Gastrocnemius medialis (tissue), 4 donors: ENCODE measurements at regions not wholly inside any gene's neighbourhood (a gene's known extent, or its start where the extent isn't known, plus 50 kb on each side); places are given as distances from the start of the nearest gene placed in this dataset.
"Not testable (repeated sequence)": the region's sequence is repeated elsewhere in the genome, so short reads cannot be mapped to it uniquely, and the experiment has no call there.

Experiments used
- ATAC-seq, 2 donors: fragments of 150-250 bp; one replicate each; pipeline ENCODE4 v1.9.1; 2016
- DNase-seq, 2 donors: peaks; one replicate each; pipeline ENCODE4 v3.0.0-alpha.2; 2019
- H3K27ac ChIP-seq, 4 donors: fragments of 200-600 bp; sonication (generic); 1 replicate in 1 of 4; 2 replicates in 3 of 4; pipeline ENCODE4 v1.5.1; 2016 to 2018; ENCODE audit warnings: mild to moderate bottlenecking in 2 of 4, moderate library complexity in 1 of 4
- H3K27me3 ChIP-seq, 3 donors: fragments of 200-600 bp; sonication (generic) in 2 of 3; 1 replicate in 1 of 3; 2 replicates in 2 of 3; pipeline versions ENCODE4 v1.5.1 to v1.6.0; 2016 to 2019; ENCODE audit warnings: mild to moderate bottlenecking in 1 of 3, moderate library complexity in 1 of 3
- H3K36me3 ChIP-seq, 2 donors: fragments of 200-600 bp; sonication (generic) in 1 of 2; one replicate each; pipeline ENCODE4 v1.5.1; 2017 to 2018
- H3K4me1 ChIP-seq, 2 donors: fragments of 200-600 bp; sonication (generic) in 1 of 2; one replicate each; pipeline ENCODE4 v1.5.1; 2016 to 2017; ENCODE audit warnings: mild to moderate bottlenecking in 2 of 2
- H3K4me3 ChIP-seq, 4 donors: fragments of 200-600 bp; sonication (generic) in 3 of 4; 1 replicate in 1 of 4; 2 replicates in 3 of 4; pipeline ENCODE4 v1.5.1; 2016 to 2019; ENCODE audit warnings: mild to moderate bottlenecking in 2 of 4
- H3K9me3 ChIP-seq, 3 donors: fragments of 200-600 bp; sonication (generic) in 2 of 3; 1 replicate in 1 of 3; 2 replicates in 2 of 3; pipeline ENCODE4 v1.5.1; 2016 to 2019
- POLR2A ChIP-seq, 2 donors: fragments of 450-650 bp; IDR thresholded peaks; one replicate each; pipeline ENCODE4 v1.6.1; 2017; ENCODE audit warnings: antibody characterized with exemption in 2 of 2, mild to moderate bottlenecking in 2 of 2, moderate library complexity in 2 of 2
- in situ Hi-C, 4 donors: fragments of 200-750 bp; cut with MboI; loops; one replicate each; pipeline versions ENCODE4 v1.15.0 to v1.8.0; 2017; ENCODE audit warnings: low sequenced_read_pairs in 4 of 4
- intact Hi-C: fragments of 100-400 bp; cut with DNase I; formaldehyde crosslinking; loops from one replicate; pipeline ENCODE4 v1.15.1; 2023; ENCODE audit warnings: low total_unique reads
- TF ChIP-seq, protein P1 (sequence below), 5 experiments: fragments of 450-650 bp in 3 of 5; fragments of 200-600 bp in 2 of 5; sonication (generic) in 2 of 5; IDR thresholded peaks in 4 of 5; conservative IDR thresholded peaks in 1 of 5; 1 replicate in 4 of 5; 2 replicates in 1 of 5; pipeline ENCODE4 v1.5.1; 2016 to 2019; ENCODE audit warnings: antibody characterized with exemption in 5 of 5, mild to moderate bottlenecking in 3 of 5, moderate library complexity in 3 of 5

DNA sequence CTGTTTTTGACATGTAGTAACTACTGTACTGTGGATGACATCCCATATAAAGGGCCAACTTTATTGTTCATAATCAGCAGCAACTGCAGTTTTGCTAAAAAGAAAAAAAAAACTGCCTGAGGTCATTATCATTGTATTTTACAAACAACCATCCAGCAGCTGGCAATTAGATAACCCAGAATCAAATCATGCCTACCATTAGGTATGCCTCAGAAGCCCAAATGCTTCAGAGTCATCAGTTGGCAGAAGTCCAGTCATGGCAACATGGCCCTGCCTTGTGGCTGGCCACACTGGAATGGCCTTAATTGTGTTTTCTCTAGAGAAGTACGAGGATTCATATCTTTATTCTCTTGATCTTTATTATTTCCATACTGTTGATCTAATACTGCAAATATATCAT, 462.4 kb upstream of the NRSN1 start:
- Histone ChIP-seq H3K36me3 (no peaks in the 10 kb centered on the region), H3K9me3 (no peaks in the 10 kb centered on the region), H3K27ac (no peak overlapping the region), H3K4me3 (no peak overlapping the region), H3K27me3 (no peaks in the 10 kb centered on the region), H3K4me1 (no peaks in the 10 kb centered on the region)
- no peak for TF ChIP-seq POLR2A (IDR thresholded peaks at IDR 0.05)
- TF ChIP-seq, protein P1, sequence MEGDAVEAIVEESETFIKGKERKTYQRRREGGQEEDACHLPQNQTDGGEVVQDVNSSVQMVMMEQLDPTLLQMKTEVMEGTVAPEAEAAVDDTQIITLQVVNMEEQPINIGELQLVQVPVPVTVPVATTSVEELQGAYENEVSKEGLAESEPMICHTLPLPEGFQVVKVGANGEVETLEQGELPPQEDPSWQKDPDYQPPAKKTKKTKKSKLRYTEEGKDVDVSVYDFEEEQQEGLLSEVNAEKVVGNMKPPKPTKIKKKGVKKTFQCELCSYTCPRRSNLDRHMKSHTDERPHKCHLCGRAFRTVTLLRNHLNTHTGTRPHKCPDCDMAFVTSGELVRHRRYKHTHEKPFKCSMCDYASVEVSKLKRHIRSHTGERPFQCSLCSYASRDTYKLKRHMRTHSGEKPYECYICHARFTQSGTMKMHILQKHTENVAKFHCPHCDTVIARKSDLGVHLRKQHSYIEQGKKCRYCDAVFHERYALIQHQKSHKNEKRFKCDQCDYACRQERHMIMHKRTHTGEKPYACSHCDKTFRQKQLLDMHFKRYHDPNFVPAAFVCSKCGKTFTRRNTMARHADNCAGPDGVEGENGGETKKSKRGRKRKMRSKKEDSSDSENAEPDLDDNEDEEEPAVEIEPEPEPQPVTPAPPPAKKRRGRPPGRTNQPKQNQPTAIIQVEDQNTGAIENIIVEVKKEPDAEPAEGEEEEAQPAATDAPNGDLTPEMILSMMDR (IDR thresholded peaks at IDR 0.05 in 4 of 5, conservative IDR thresholded peaks at IDR 0.05 in 1 of 5): no peak
- DNase-seq: no peak
- in situ Hi-C loops (no loop called here), intact Hi-C loops (no loop called here)
- ATAC-seq: no peak

DNA sequence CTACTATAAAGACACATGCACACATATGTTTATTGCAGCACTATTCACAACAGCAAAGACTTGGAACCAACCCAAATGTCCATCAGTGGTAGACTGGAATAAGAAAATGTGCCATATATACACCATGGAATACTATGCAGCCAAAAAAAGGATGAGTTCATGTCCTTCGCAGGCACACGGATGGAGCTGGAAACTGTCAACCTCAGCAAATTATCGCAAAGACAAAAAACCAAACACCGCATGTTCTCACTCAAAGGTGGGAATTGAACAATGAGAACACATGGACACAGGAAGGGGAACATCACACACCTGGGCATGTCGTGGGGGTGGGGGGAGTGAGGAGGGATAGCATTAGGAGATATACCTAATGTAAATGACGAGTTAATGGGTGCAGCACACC, 460.1 kb upstream of the NRSN1 start:
- H3K27ac ChIP-seq, ATAC-seq, in situ Hi-C loops, H3K27me3 ChIP-seq, H3K9me3 ChIP-seq, intact Hi-C loops, H3K4me3 ChIP-seq, H3K36me3 ChIP-seq, H3K4me1 ChIP-seq, DNase-seq: not testable (repeated sequence)

DNA sequence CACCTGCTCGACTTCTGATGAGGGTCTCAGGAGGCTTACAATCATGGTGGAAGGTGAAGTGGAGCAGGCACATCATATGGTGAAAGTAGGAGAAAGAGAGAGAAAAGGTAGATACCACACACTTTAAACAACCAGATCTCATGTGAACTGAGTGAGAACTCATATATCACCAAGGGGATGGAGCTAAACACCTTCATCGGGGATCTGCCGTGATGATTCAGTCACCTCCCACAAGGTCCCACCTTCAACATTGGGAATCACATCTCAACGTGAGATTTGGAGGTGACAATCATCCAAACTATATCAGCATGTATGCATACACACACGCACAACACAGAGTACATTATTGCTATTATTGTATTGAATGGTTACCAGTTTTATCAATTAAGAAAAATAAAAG, 453.3 kb upstream of the NRSN1 start:
- Histone ChIP-seq H3K27ac (no peak overlapping the region), H3K9me3 (peaks cover 0 to 5% (median 0%) of the 10 kb centered on the region in 3 donors), H3K36me3 (no peaks in the 10 kb centered on the region), H3K27me3 (no peaks in the 10 kb centered on the region), H3K4me1 (no peaks in the 10 kb centered on the region), H3K4me3 (no peak overlapping the region)
- TF ChIP-seq, protein P1 (IDR thresholded peaks at IDR 0.05 in 4 of 5, conservative IDR thresholded peaks at IDR 0.05 in 1 of 5): no peak
- no peak for TF ChIP-seq POLR2A (IDR thresholded peaks at IDR 0.05)
- in situ Hi-C loops: no loop called here
- DNase-seq: no peak
- intact Hi-C loops: no loop called here
- no peak for ATAC-seq

DNA sequence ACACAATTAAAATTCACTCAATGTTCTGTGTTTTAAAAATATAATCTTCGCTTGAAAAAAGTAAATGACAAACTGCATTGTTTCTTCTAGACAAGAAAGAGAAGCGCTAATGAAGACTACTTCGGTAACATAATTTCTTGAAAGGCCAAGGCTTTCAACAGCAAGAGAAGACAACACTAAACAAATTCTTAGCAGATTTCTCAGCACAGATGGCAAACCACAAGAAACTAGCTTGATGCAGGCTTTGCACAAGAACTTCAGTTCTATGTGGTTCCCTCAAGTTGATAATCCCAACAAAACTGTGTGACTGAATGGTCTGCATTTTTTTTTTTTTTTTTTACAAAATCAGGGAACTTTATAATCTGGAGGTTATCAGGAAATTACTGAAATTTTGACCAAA, 447.4 kb upstream of the NRSN1 start:
- Histone ChIP-seq H3K4me3 (no peak overlapping the region), H3K4me1 (no peaks in the 10 kb centered on the region), H3K36me3 (no peaks in the 10 kb centered on the region), H3K27me3 (no peaks in the 10 kb centered on the region), H3K27ac (no peak overlapping the region), H3K9me3 (peaks cover 0 to 5% (median 0%) of the 10 kb centered on the region in 3 donors)
- ATAC-seq (no peak), DNase-seq (no peak)
- in situ Hi-C loops: no loop called here
- no peak for TF ChIP-seq POLR2A (IDR thresholded peaks at IDR 0.05)
- TF ChIP-seq, protein P1 (IDR thresholded peaks at IDR 0.05 in 4 of 5, conservative IDR thresholded peaks at IDR 0.05 in 1 of 5): no peak
- intact Hi-C loops: no loop called here

DNA sequence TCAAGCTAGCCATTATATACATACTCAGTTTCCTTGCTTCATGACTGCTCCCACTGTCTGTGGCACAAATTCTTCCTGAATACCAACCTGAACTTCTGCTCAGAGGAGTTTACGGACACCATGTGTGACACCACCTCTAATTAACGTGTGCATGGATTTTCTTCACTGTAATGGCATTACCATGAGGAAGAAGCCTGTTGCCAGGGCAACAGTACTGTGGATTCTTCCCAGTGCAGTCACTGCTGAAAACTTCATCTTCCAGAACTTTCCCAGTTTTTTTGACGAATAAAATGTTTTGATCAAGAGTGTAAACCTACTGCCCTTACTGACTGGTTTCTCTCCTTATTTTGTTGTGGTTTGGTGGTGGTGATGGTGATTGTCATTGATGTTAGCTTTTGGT, 444.3 kb upstream of the NRSN1 start:
- no peak for DNase-seq
- Histone ChIP-seq H3K27me3 (no peaks in the 10 kb centered on the region), H3K27ac (no peak overlapping the region), H3K36me3 (no peaks in the 10 kb centered on the region), H3K4me1 (no peaks in the 10 kb centered on the region), H3K4me3 (no peak overlapping the region), H3K9me3 (no peaks in the 10 kb centered on the region)
- in situ Hi-C loops: no loop called here
- intact Hi-C loops: no loop called here
- no peak for ATAC-seq
- TF ChIP-seq, protein P1 (IDR thresholded peaks at IDR 0.05 in 4 of 5, conservative IDR thresholded peaks at IDR 0.05 in 1 of 5): no peak
- TF ChIP-seq POLR2A (IDR thresholded peaks at IDR 0.05): no peak
